NT2/D1 (cell line): ENCODE measurements at regions not wholly inside any gene's neighbourhood (a gene's known extent, or its start where the extent isn't known, plus 50 kb on each side); places are given as distances from the start of the nearest gene placed in this dataset.

Experiments used
- YY1 ChIP-seq: IDR thresholded peaks from 2 replicates; pipeline ENCODE4 v1.6.1; 2011; ENCODE audit not compliant: insufficient read length, insufficient read depth
- ZNF274 ChIP-seq: IDR thresholded peaks from 2 replicates; pipeline ENCODE4 v1.6.1; 2011; ENCODE audit warnings: mild to moderate bottlenecking, low read depth, low read length

GRCh38 chr2:144950899-144951560, 431.1 kb upstream of the ZEB2 start:
- TF ChIP-seq YY1 (no peak), ZNF274 (no peak)
